Left renal pelvis (tissue), 4 donors: ENCODE measurements at regions not wholly inside any gene's neighbourhood (a gene's known extent, or its start where the extent isn't known, plus 50 kb on each side); places are given as distances from the start of the nearest gene placed in this dataset.
"Not testable (repeated sequence)": the region's sequence is repeated elsewhere in the genome, so short reads cannot be mapped to it uniquely, and the experiment has no call there.

ENCODE experiments used
- DNase-seq, 4 donors: peaks; one replicate each; pipeline ENCODE4 v3.0.0-alpha.2; 2013; ENCODE audit warnings: low read depth in 4 of 4, low spot score in 3 of 4

GRCh38 chr10:109126541-109126940 is 796.8 kb downstream of the XPNPEP1 start:
- DNase-seq, result no peak

- no peak for DNase-seq
Observed at GRCh38 chr10:109126016-109126415, 797.3 kb downstream of the XPNPEP1 start.

GRCh38 chr10:109115179-109115578 is 808.1 kb downstream of the XPNPEP1 start:
- no peak for DNase-seq

- DNase-seq, result no peak
Observed at GRCh38 chr10:109114579-109114978, 808.7 kb downstream of the XPNPEP1 start.

GRCh38 chr10:109106604-109107003 is 816.7 kb downstream of the XPNPEP1 start:
- DNase-seq, result no peak

- DNase-seq, result no peak
Observed at GRCh38 chr10:109105725-109106124, 817.6 kb downstream of the XPNPEP1 start.

- DNase-seq, result no peak
Observed at GRCh38 chr10:109104806-109105205, 818.5 kb downstream of the XPNPEP1 start.

- DNase-seq, result no peak
Observed at GRCh38 chr10:109103278-109103677, 820.0 kb downstream of the XPNPEP1 start.

GRCh38 chr10:109089779-109090178 is 833.5 kb downstream of the XPNPEP1 start:
- DNase-seq, result no peak

- no peak for DNase-seq
Observed at GRCh38 chr10:109071539-109071938, 851.8 kb downstream of the XPNPEP1 start.

- DNase-seq, result no peak
Observed at GRCh38 chr10:109070492-109070891, 852.8 kb downstream of the XPNPEP1 start.

- no peak for DNase-seq
Observed at GRCh38 chr10:109067031-109067430, 856.3 kb downstream of the XPNPEP1 start.

- DNase-seq, result no peak
Observed at GRCh38 chr10:109065821-109066220, 857.5 kb downstream of the XPNPEP1 start.

GRCh38 chr10:109062371-109062770 is 860.9 kb downstream of the XPNPEP1 start:
- no peak for DNase-seq

GRCh38 chr10:109055243-109055642 is 868.1 kb downstream of the XPNPEP1 start:
- no peak for DNase-seq

GRCh38 chr10:109047856-109048255 is 875.5 kb downstream of the XPNPEP1 start:
- DNase-seq, result no peak

- DNase-seq, result not testable (repeated sequence)
Observed at GRCh38 chr10:109046427-109046826, 876.9 kb downstream of the XPNPEP1 start.

GRCh38 chr10:109040622-109041021 is 882.7 kb downstream of the XPNPEP1 start:
- DNase-seq, result no peak

GRCh38 chr10:109037978-109038377 is 885.3 kb downstream of the XPNPEP1 start:
- DNase-seq, result no peak

GRCh38 chr10:109030581-109031210 is 892.6 kb downstream of the XPNPEP1 start:
- no peak for DNase-seq

GRCh38 chr10:109029870-109030269 is 893.4 kb downstream of the XPNPEP1 start:
- DNase-seq, result no peak

GRCh38 chr10:109027534-109028185 is 895.7 kb downstream of the XPNPEP1 start:
- no peak for DNase-seq

GRCh38 chr10:109025172-109025571 is 898.1 kb downstream of the XPNPEP1 start:
- no peak for DNase-seq
